H9 (cell line): ENCODE measurements at regions not wholly inside any gene's neighbourhood (a gene's known extent, or its start where the extent isn't known, plus 50 kb on each side); places are given as distances from the start of the nearest gene placed in this dataset.

ENCODE experiments used
- DNase-seq: peaks from one replicate; pipeline ENCODE4 v3.0.0-alpha.2; 2017
- H2AFZ ChIP-seq: one replicate; pipeline ENCODE4 v1.6.1; 2013; ENCODE audit warnings: mild to moderate bottlenecking, low read length, control low read depth, moderate library complexity
- H2AK5ac ChIP-seq: 2 replicates; pipeline ENCODE4 v1.6.1; 2013; ENCODE audit warnings: low read length, control low read depth, mixed read lengths; ENCODE audit not compliant: insufficient read length
- H2BK120ac ChIP-seq: one replicate; pipeline ENCODE4 v1.6.1; 2013; ENCODE audit warnings: low read depth, mild to moderate bottlenecking, low read length, control low read depth, inconsistent platforms; ENCODE audit not compliant: poor library complexity, severe bottlenecking
- H2BK12ac ChIP-seq: 2 replicates; pipeline ENCODE4 v1.6.1; 2013; ENCODE audit warnings: low read length, control low read depth, mixed read lengths, low read depth; ENCODE audit not compliant: insufficient read length
- H2BK15ac ChIP-seq: 2 replicates; pipeline ENCODE4 v1.6.1; 2013; ENCODE audit warnings: low read depth, low read length, control low read depth
- H2BK20ac ChIP-seq: one replicate; pipeline ENCODE4 v1.6.1; 2013; ENCODE audit warnings: low read depth, mild to moderate bottlenecking, low read length, control low read depth, inconsistent platforms; ENCODE audit not compliant: poor library complexity, severe bottlenecking
- H2BK5ac ChIP-seq: 2 replicates; pipeline ENCODE4 v1.6.1; 2013; ENCODE audit warnings: low read length, control low read depth, mixed read lengths; ENCODE audit not compliant: insufficient read length
- H3K14ac ChIP-seq: 2 replicates; pipeline ENCODE4 v1.6.1; 2013; ENCODE audit warnings: low read length, control low read depth; ENCODE audit not compliant: insufficient read depth
- H3K18ac ChIP-seq: 2 replicates; pipeline ENCODE4 v1.6.1; 2013; ENCODE audit warnings: low read depth, mild to moderate bottlenecking, mixed read lengths, low read length, control low read depth; ENCODE audit not compliant: insufficient read length
- H3K23ac ChIP-seq: 2 replicates; pipeline ENCODE4 v1.6.1; 2013; ENCODE audit warnings: low read length, control low read depth, mixed read lengths, low read depth; ENCODE audit not compliant: insufficient read length
- H3K23me2 ChIP-seq: 2 replicates; pipeline ENCODE4 v1.6.1; 2013; ENCODE audit warnings: low read depth, mild to moderate bottlenecking, mixed read lengths, low read length, control low read depth; ENCODE audit not compliant: insufficient read length, poor library complexity, severe bottlenecking
- H3K27ac ChIP-seq: 2 replicates; pipeline ENCODE4 v1.5.1; 2013; ENCODE audit warnings: low read length, control low read depth, mixed read lengths, low read depth; ENCODE audit not compliant: insufficient read length
- H3K27me3 ChIP-seq: 2 replicates; pipeline ENCODE4 v1.6.1; 2013; ENCODE audit warnings: low read length, control low read depth, inconsistent platforms; ENCODE audit not compliant: insufficient read depth
- H3K4ac ChIP-seq: 2 replicates; pipeline ENCODE4 v1.6.1; 2013; ENCODE audit warnings: low read depth, mild to moderate bottlenecking, control low read depth, inconsistent platforms, low read length, moderate library complexity
- H3K4me1 ChIP-seq: 2 replicates; pipeline ENCODE4 v1.6.1; 2013; ENCODE audit warnings: low read length, control low read depth, inconsistent platforms; ENCODE audit not compliant: insufficient read depth
- H3K4me2 ChIP-seq: 2 replicates; pipeline ENCODE4 v1.6.1; 2013; ENCODE audit warnings: low read length, control low read depth, mixed read lengths; ENCODE audit not compliant: insufficient read length, insufficient read depth
- H3K56ac ChIP-seq: 2 replicates; pipeline ENCODE4 v1.6.1; 2013; ENCODE audit warnings: low read depth, mild to moderate bottlenecking, mixed read lengths, low read length, control low read depth; ENCODE audit not compliant: insufficient read length
- H3K79me1 ChIP-seq: 2 replicates; pipeline ENCODE4 v1.6.1; 2013; ENCODE audit warnings: low read depth, mild to moderate bottlenecking, moderate library complexity, low read length, control low read depth, inconsistent platforms; ENCODE audit not compliant: insufficient read depth, poor library complexity, severe bottlenecking
- H3K79me2 ChIP-seq: 2 replicates; pipeline ENCODE4 v1.6.1; 2013; ENCODE audit warnings: low read length, control low read depth, inconsistent platforms; ENCODE audit not compliant: insufficient read depth
- H3K9ac ChIP-seq: 2 replicates; pipeline ENCODE4 v1.6.1; 2013; ENCODE audit warnings: low read length, control low read depth, mixed read lengths; ENCODE audit not compliant: insufficient read length; ENCODE audit errors: extremely low read depth
- H3K9me3 ChIP-seq: one replicate; pipeline ENCODE4 v1.6.1; 2013; ENCODE audit warnings: low read depth, low read length, inconsistent platforms; ENCODE audit not compliant: control insufficient read depth
- H3T11ph ChIP-seq: one replicate; pipeline ENCODE4 v1.6.1; 2013; ENCODE audit warnings: mild to moderate bottlenecking, low read length, control low read depth, inconsistent platforms
- H4K20me1 ChIP-seq: one replicate; pipeline ENCODE4 v1.6.1; 2013; ENCODE audit not compliant: control insufficient read depth, insufficient read length, insufficient read depth
- H4K5ac ChIP-seq: 2 replicates; pipeline ENCODE4 v1.6.1; 2013; ENCODE audit warnings: low read depth, mild to moderate bottlenecking, mixed read lengths, low read length, control low read depth; ENCODE audit not compliant: insufficient read length
- H4K8ac ChIP-seq: replicated peaks from 2 replicates; pipeline ENCODE4 v1.6.1; 2013; ENCODE audit warnings: low read length, control low read depth, mixed read lengths, low read depth; ENCODE audit not compliant: insufficient read length
- H4K91ac ChIP-seq: 2 replicates; pipeline ENCODE4 v1.6.1; 2013; ENCODE audit warnings: low read depth, mild to moderate bottlenecking, moderate library complexity, mixed read lengths, low read length, control low read depth; ENCODE audit not compliant: insufficient read length
- H3K27ac Mint-ChIP-seq, 3 experiments: 2 replicates in 2 of 3; 3 replicates in 1 of 3; pipeline ENCODE4 v1.8.0; 2020 to 2021; ENCODE audit warnings: mixed read lengths in 3 of 3, mild to moderate bottlenecking in 1 of 3, moderate library complexity in 1 of 3
- H3K27me3 Mint-ChIP-seq: 2 replicates; pipeline ENCODE4 v1.8.0; 2021; ENCODE audit warnings: low read depth, mild to moderate bottlenecking, moderate library complexity, mixed read lengths
- H3K36me3 Mint-ChIP-seq, 3 experiments: 2 replicates in 2 of 3; 3 replicates in 1 of 3; pipeline ENCODE4 v1.8.0; 2020 to 2021; ENCODE audit warnings: low read depth in 3 of 3, mixed read lengths in 3 of 3; ENCODE audit not compliant: insufficient read depth in 1 of 3
- H3K4me1 Mint-ChIP-seq, 2 experiments: 2 replicates each; pipeline ENCODE4 v1.8.0; 2020; ENCODE audit warnings: mixed read lengths in 2 of 2
- H3K4me3 Mint-ChIP-seq, 2 experiments: 2 replicates in 1 of 2; 3 replicates in 1 of 2; pipeline ENCODE4 v1.8.0; 2020 to 2021; ENCODE audit warnings: mild to moderate bottlenecking in 2 of 2, mixed read lengths in 2 of 2, moderate library complexity in 1 of 2
- H3K9me3 Mint-ChIP-seq, 2 experiments: 2 replicates in 1 of 2; 3 replicates in 1 of 2; pipeline ENCODE4 v1.8.0; 2020; ENCODE audit warnings: mild to moderate bottlenecking in 2 of 2, mixed read lengths in 2 of 2, moderate library complexity in 1 of 2
- TF ChIP-seq, protein P1 (sequence below): fragments of 200-600 bp; sonication (generic); conservative IDR thresholded peaks from 3 replicates; pipeline ENCODE4 v1.8.0; 2021; ENCODE audit warnings: antibody characterized with exemption, mild to moderate bottlenecking

DNA sequence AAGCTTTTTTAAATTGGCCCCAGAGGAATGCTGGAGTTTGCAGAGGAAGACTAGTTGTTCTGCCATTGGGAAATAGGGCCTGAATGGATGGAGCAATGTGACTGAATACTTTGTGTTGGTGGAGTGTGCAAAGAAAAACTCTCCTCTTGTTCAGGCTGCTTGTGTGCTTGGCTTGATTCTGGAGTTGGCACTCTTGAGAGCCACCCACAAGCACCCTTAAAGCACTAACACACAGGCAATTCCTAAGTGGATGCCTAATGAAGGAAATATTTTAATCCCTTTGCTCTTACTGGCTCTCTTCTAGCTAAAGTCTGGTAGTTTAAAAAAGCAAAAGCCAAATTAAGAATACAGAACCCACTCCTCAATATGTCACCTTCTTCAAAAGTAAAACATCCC is 304.4 kb upstream of the C2CD4B start:
- H4K5ac ChIP-seq: no peak overlapping the region
- no peak overlapping the region for H2AFZ ChIP-seq
- no peak overlapping the region for H2AK5ac ChIP-seq
- no peak overlapping the region for H3K9ac ChIP-seq
- no peaks in the 10 kb centered on the region for H3K23me2 ChIP-seq
- Mint-ChIP-seq H3K27me3 (no peaks in the 10 kb centered on the region), H3K4me1 (peaks cover 64 to 74% of the 10 kb centered on the region in 2 experiments), H3K36me3 (peaks cover 0 to 3% (median 0%) of the 10 kb centered on the region in 3 experiments; a peak in 2 of 7 replicates), H3K4me3 (no peak overlapping the region), H3K27ac (no peak overlapping the region), H3K9me3 (no peaks in the 10 kb centered on the region)
- H4K20me1 ChIP-seq: no peaks in the 10 kb centered on the region
- H3K14ac ChIP-seq: no peak overlapping the region
- H2BK120ac ChIP-seq: no peak overlapping the region
- H3K4ac ChIP-seq: no peak overlapping the region
- no peak overlapping the region for H2BK5ac ChIP-seq
- H3T11ph ChIP-seq: no peak overlapping the region
- H4K91ac ChIP-seq: no peak overlapping the region
- no peak overlapping the region for H4K8ac ChIP-seq
- H2BK12ac ChIP-seq: no peak overlapping the region
- DNase-seq: no peak
- H3K56ac ChIP-seq: no peak overlapping the region
- no peak overlapping the region for H2BK15ac ChIP-seq
- no peak overlapping the region for H3K4me2 ChIP-seq
- no peak overlapping the region for H3K18ac ChIP-seq
- no peaks in the 10 kb centered on the region for H3K79me1 ChIP-seq
- no peak overlapping the region for H2BK20ac ChIP-seq
- no peak overlapping the region for H3K23ac ChIP-seq
- no peaks in the 10 kb centered on the region for H3K79me2 ChIP-seq
- no peaks in the 10 kb centered on the region for H3K27me3 ChIP-seq
- no peaks in the 10 kb centered on the region for H3K9me3 ChIP-seq
- TF ChIP-seq, protein P1, sequence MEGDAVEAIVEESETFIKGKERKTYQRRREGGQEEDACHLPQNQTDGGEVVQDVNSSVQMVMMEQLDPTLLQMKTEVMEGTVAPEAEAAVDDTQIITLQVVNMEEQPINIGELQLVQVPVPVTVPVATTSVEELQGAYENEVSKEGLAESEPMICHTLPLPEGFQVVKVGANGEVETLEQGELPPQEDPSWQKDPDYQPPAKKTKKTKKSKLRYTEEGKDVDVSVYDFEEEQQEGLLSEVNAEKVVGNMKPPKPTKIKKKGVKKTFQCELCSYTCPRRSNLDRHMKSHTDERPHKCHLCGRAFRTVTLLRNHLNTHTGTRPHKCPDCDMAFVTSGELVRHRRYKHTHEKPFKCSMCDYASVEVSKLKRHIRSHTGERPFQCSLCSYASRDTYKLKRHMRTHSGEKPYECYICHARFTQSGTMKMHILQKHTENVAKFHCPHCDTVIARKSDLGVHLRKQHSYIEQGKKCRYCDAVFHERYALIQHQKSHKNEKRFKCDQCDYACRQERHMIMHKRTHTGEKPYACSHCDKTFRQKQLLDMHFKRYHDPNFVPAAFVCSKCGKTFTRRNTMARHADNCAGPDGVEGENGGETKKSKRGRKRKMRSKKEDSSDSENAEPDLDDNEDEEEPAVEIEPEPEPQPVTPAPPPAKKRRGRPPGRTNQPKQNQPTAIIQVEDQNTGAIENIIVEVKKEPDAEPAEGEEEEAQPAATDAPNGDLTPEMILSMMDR: no peak
- H3K4me1 ChIP-seq: peaks cover 19% of the 10 kb centered on the region
- no peak overlapping the region for H3K27ac ChIP-seq
